ENCODE measurements at regions not wholly inside any gene's neighbourhood (a gene's known extent, or its start where the extent isn't known, plus 50 kb on each side); places are given as distances from the start of the nearest gene placed in this dataset.
"Not testable (repeated sequence)": the region's sequence is repeated elsewhere in the genome, so short reads cannot be mapped to it uniquely, and the experiment has no call there.

DNA sequence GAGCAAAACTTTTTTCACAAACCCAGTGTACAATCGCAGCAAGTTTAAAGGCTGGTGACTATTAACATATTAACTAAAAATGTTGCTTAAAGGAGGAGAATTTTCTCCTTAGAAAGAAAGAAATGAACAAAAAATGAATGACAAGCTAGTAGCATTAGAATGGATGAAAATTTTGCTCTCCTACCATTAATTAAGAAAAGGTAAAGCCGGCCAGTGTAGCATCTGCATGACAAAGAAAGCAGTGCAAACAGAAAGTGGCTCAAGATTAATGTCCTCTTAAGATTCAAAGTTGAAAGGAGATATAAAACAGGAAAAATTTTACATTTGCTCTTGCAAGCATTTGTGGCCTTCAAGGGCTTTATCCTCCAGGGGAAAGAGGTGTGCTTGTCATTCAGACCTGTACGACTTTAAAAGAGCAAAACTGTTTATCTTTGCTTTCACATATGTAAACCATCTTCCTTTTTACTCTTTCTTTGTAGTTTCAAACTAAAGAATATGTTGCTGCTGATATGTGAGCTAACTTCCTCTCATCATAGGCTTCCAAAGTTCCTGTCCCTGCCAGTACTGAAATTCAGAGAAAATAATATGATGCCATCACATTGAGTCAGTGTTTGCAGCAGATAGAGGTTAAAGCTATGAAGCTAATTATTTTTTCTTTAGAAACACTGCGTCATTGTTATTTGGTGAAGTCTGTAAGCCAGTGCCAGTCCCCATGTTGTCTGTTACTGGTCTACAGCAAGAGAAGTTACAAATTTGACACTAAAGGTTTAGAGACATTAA, 439.1 kb upstream of the GRM7 start:
- TF ChIP-seq, protein P1, sequence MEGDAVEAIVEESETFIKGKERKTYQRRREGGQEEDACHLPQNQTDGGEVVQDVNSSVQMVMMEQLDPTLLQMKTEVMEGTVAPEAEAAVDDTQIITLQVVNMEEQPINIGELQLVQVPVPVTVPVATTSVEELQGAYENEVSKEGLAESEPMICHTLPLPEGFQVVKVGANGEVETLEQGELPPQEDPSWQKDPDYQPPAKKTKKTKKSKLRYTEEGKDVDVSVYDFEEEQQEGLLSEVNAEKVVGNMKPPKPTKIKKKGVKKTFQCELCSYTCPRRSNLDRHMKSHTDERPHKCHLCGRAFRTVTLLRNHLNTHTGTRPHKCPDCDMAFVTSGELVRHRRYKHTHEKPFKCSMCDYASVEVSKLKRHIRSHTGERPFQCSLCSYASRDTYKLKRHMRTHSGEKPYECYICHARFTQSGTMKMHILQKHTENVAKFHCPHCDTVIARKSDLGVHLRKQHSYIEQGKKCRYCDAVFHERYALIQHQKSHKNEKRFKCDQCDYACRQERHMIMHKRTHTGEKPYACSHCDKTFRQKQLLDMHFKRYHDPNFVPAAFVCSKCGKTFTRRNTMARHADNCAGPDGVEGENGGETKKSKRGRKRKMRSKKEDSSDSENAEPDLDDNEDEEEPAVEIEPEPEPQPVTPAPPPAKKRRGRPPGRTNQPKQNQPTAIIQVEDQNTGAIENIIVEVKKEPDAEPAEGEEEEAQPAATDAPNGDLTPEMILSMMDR (IDR thresholded peaks at IDR 0.05; ENCODE audit: unreplicated experiment): no peak
- peaks cover 26% of the 10 kb centered on the region for H3K9me3 Mint-ChIP-seq (ENCODE audit: unreplicated experiment)
- H3K4me3 Mint-ChIP-seq (ENCODE audit: unreplicated experiment): no peak overlapping the region
- no peak overlapping the region for H3K27ac Mint-ChIP-seq (ENCODE audit: unreplicated experiment)
- H3K4me1 Mint-ChIP-seq (ENCODE audit: unreplicated experiment): no peaks in the 10 kb centered on the region
- no peaks in the 10 kb centered on the region for H3K27me3 Mint-ChIP-seq (ENCODE audit: unreplicated experiment)
- DNase-seq (ENCODE audit: low spot score): no peak
- H3K36me3 Mint-ChIP-seq (ENCODE audit: low read depth, unreplicated experiment): peaks cover 14% of the 10 kb centered on the region

DNA sequence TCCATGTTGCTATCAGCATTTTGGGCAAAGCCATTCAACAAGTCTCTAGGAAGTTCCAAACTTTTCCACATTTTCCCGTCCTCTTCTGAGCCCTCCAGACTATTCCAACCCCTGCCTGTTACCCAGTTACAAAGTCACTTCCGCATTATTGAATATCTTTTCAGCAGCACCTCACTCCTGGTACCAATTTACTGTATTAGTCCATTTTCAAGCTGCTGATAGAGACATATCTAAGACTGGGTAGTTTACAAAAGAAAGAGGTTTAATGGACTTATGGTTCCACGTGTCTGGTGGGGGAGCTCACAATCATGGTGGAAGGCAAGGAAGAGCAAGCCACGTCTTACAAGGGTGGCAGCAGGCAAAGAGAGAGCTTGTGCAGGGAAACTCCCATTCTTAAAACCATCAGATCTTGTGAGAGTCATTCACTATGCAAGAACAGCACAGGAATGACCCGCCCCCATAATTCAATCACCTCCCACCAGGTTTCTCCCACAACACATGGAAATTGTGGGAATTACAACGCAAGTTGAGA, 435.6 kb upstream of the GRM7 start:
- TF ChIP-seq, protein P1 (IDR thresholded peaks at IDR 0.05; ENCODE audit: unreplicated experiment): no peak
- no peak for DNase-seq (ENCODE audit: low spot score)
- H3K9me3 Mint-ChIP-seq (ENCODE audit: unreplicated experiment): peaks cover 26% of the 10 kb centered on the region
- H3K4me3 Mint-ChIP-seq (ENCODE audit: unreplicated experiment): no peak overlapping the region
- H3K27me3 Mint-ChIP-seq (ENCODE audit: unreplicated experiment): no peaks in the 10 kb centered on the region
- no peaks in the 10 kb centered on the region for H3K4me1 Mint-ChIP-seq (ENCODE audit: unreplicated experiment)
- peaks cover 14% of the 10 kb centered on the region for H3K36me3 Mint-ChIP-seq (ENCODE audit: low read depth, unreplicated experiment)
- H3K27ac Mint-ChIP-seq (ENCODE audit: unreplicated experiment): no peak overlapping the region

DNA sequence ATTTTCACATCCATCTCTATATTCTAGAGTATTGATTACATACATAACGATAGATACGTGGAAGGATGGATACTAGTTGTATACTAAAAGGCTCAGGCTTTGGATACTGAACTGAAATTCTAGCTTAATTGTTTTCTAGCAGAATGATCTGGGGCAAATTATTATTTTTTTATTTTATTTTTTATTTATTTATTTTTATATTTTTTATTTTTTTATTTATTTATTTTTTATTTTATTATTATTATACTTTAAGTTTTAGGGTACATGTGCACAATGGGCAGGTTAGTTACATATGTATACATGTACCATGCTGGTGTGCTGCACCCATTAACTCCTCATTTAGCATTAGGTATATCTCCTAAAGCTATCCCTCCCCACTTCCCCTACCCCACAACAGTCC, 432.6 kb upstream of the GRM7 start:
- not testable (repeated sequence) for H3K27ac Mint-ChIP-seq (ENCODE audit: unreplicated experiment); H3K4me3 Mint-ChIP-seq (ENCODE audit: unreplicated experiment); DNase-seq (ENCODE audit: low spot score); H3K4me1 Mint-ChIP-seq (ENCODE audit: unreplicated experiment); H3K27me3 Mint-ChIP-seq (ENCODE audit: unreplicated experiment)
- Mint-ChIP-seq H3K36me3 (ENCODE audit: low read depth, unreplicated experiment) (peaks cover 14% of the 10 kb centered on the region), H3K9me3 (ENCODE audit: unreplicated experiment) (peaks cover 27% of the 10 kb centered on the region)

GRCh38 chr3:6435951-6436350, 425.0 kb upstream of the GRM7 start:
- Mint-ChIP-seq H3K27me3 (ENCODE audit: unreplicated experiment) (peaks cover 2% of the 10 kb centered on the region), H3K27ac (ENCODE audit: unreplicated experiment) (no peak overlapping the region), H3K36me3 (ENCODE audit: low read depth, unreplicated experiment) (peaks cover 4% of the 10 kb centered on the region), H3K4me1 (ENCODE audit: unreplicated experiment) (no peaks in the 10 kb centered on the region), H3K9me3 (ENCODE audit: unreplicated experiment) (peaks cover 11% of the 10 kb centered on the region), H3K4me3 (ENCODE audit: unreplicated experiment) (no peak overlapping the region)
- TF ChIP-seq, protein P1 (IDR thresholded peaks at IDR 0.05; ENCODE audit: unreplicated experiment): no peak
- no peak for DNase-seq (ENCODE audit: low spot score)

DNA sequence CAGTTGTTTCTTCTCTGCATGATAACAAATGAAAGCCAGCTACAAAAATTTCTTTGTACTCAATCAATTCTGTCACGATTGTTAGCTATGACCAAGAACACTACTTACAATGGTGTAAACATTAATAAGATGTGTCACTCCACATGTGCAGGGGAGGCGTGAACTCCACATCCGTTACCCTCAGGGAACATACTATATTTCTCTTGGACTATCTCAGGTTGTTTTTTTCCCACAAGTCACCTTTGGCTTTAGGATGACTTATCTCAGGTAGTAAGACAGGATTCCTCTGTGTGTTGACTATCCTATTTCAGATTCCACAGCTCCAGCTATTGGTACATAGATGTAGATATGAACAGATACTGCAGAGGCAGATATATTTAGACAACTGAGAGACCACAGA, 423.3 kb upstream of the GRM7 start:
- TF ChIP-seq, protein P1 (IDR thresholded peaks at IDR 0.05; ENCODE audit: unreplicated experiment): no peak
- Mint-ChIP-seq H3K9me3 (ENCODE audit: unreplicated experiment) (peaks cover 11% of the 10 kb centered on the region), H3K27me3 (ENCODE audit: unreplicated experiment) (peaks cover 2% of the 10 kb centered on the region), H3K27ac (ENCODE audit: unreplicated experiment) (no peak overlapping the region), H3K36me3 (ENCODE audit: low read depth, unreplicated experiment) (peaks cover 4% of the 10 kb centered on the region), H3K4me3 (ENCODE audit: unreplicated experiment) (no peak overlapping the region), H3K4me1 (ENCODE audit: unreplicated experiment) (no peaks in the 10 kb centered on the region)
- no peak for DNase-seq (ENCODE audit: low spot score)
